ENCODE measurements at regions not wholly inside any gene's neighbourhood (a gene's known extent, or its start where the extent isn't known, plus 50 kb on each side); places are given as distances from the start of the nearest gene placed in this dataset.

- Histone ChIP-seq H4K20me1 (ENCODE audit: insufficient read depth, low read length) (no peaks in the 10 kb centered on the region), H3K9me3 (replicated peaks; ENCODE audit: insufficient read depth, low read length) (no peaks in the 10 kb centered on the region), H3K27me3 (replicated peaks; ENCODE audit: insufficient read depth, low read length) (no peaks in the 10 kb centered on the region), H3K9me2 (replicated peaks; ENCODE audit: insufficient read depth, low read length) (no peaks in the 10 kb centered on the region), H3K4me2 (ENCODE audit: low read depth, low read length) (no peak overlapping the region), H3K4me1 (ENCODE audit: low read length) (no peaks in the 10 kb centered on the region), H2AFZ (ENCODE audit: low read length) (no peak overlapping the region), H3K4me3 (ENCODE audit: low read length) (no peak overlapping the region), H3K9ac (ENCODE audit: low read length) (no peak overlapping the region), H3K27ac (ENCODE audit: low read length) (no peak overlapping the region), H3K36me3 (replicated peaks; ENCODE audit: insufficient read depth, low read length) (no peaks in the 10 kb centered on the region), H3F3A (ENCODE audit: insufficient read depth, low read length) (no peaks in the 10 kb centered on the region), H3K79me2 (ENCODE audit: low read length) (no peaks in the 10 kb centered on the region)
- TF ChIP-seq CTCF (IDR thresholded peaks at IDR 0.05; ENCODE audit: low read length) = no peak
- TF ChIP-seq EZH2 (optimal IDR thresholded peaks at IDR 0.05; ENCODE audit: low read depth, low read length) = no peak
- no peak for TF ChIP-seq EZH2phosphoT487 (IDR thresholded peaks at IDR 0.05; ENCODE audit: low read length)
- DNase-seq = no peak
Measured at GRCh38 chr2:58928391-58928790, 687.3 kb upstream of the FANCL start.

- Histone ChIP-seq H3K79me2 (ENCODE audit: low read length) (no peaks in the 10 kb centered on the region), H3K9me2 (replicated peaks; ENCODE audit: insufficient read depth, low read length) (no peaks in the 10 kb centered on the region), H3K27me3 (replicated peaks; ENCODE audit: insufficient read depth, low read length) (no peaks in the 10 kb centered on the region), H4K20me1 (ENCODE audit: insufficient read depth, low read length) (no peaks in the 10 kb centered on the region), H3F3A (ENCODE audit: insufficient read depth, low read length) (no peaks in the 10 kb centered on the region), H3K4me2 (ENCODE audit: low read depth, low read length) (no peak overlapping the region), H3K4me1 (ENCODE audit: low read length) (no peaks in the 10 kb centered on the region), H3K36me3 (replicated peaks; ENCODE audit: insufficient read depth, low read length) (no peaks in the 10 kb centered on the region), H3K27ac (ENCODE audit: low read length) (no peak overlapping the region), H3K9ac (ENCODE audit: low read length) (no peak overlapping the region), H3K9me3 (replicated peaks; ENCODE audit: insufficient read depth, low read length) (no peaks in the 10 kb centered on the region), H3K4me3 (ENCODE audit: low read length) (no peak overlapping the region), H2AFZ (ENCODE audit: low read length) (no peak overlapping the region)
- no peak for DNase-seq
- TF ChIP-seq CTCF (IDR thresholded peaks at IDR 0.05; ENCODE audit: low read length) (no peak), EZH2 (optimal IDR thresholded peaks at IDR 0.05; ENCODE audit: low read depth, low read length) (no peak), EZH2phosphoT487 (IDR thresholded peaks at IDR 0.05; ENCODE audit: low read length) (no peak)
Measured at GRCh38 chr2:58926112-58926511, 685.0 kb upstream of the FANCL start.

- Histone ChIP-seq H3K9ac (ENCODE audit: low read length) (no peak overlapping the region), H3K27ac (ENCODE audit: low read length) (no peak overlapping the region), H4K20me1 (ENCODE audit: insufficient read depth, low read length) (no peaks in the 10 kb centered on the region), H3K79me2 (ENCODE audit: low read length) (no peaks in the 10 kb centered on the region), H3K36me3 (replicated peaks; ENCODE audit: insufficient read depth, low read length) (no peaks in the 10 kb centered on the region), H3K9me3 (replicated peaks; ENCODE audit: insufficient read depth, low read length) (no peaks in the 10 kb centered on the region), H3F3A (ENCODE audit: insufficient read depth, low read length) (no peaks in the 10 kb centered on the region), H3K9me2 (replicated peaks; ENCODE audit: insufficient read depth, low read length) (no peaks in the 10 kb centered on the region), H3K4me2 (ENCODE audit: low read depth, low read length) (no peak overlapping the region), H3K27me3 (replicated peaks; ENCODE audit: insufficient read depth, low read length) (no peaks in the 10 kb centered on the region), H3K4me3 (ENCODE audit: low read length) (no peak overlapping the region), H2AFZ (ENCODE audit: low read length) (no peak overlapping the region), H3K4me1 (ENCODE audit: low read length) (no peaks in the 10 kb centered on the region)
- no peak for TF ChIP-seq EZH2 (optimal IDR thresholded peaks at IDR 0.05; ENCODE audit: low read depth, low read length)
- TF ChIP-seq CTCF (IDR thresholded peaks at IDR 0.05; ENCODE audit: low read length) = no peak
- DNase-seq = no peak
Measured at GRCh38 chr2:58925676-58926081, 684.6 kb upstream of the FANCL start.

Data from MM.1S (cell line).